ENCODE measurements at regions not wholly inside any gene's neighbourhood (a gene's known extent, or its start where the extent isn't known, plus 50 kb on each side); places are given as distances from the start of the nearest gene placed in this dataset.
"Not testable (repeated sequence)": the region's sequence is repeated elsewhere in the genome, so short reads cannot be mapped to it uniquely, and the experiment has no call there.

GRCh38 chr10:38354410-38354809 lies 260.3 kb downstream of the ZNF37A start:
- WGBS, 3 donors = 55 to 67% (median 66%) methylated on average over 3 of the region's 3 CpGs
- H3K27ac ChIP-seq; intact Hi-C loops (cut with DNase I); H3K4me1 ChIP-seq; H3K36me3 ChIP-seq (ENCODE audit: insufficient read depth in 1 of 2, low read depth in 1 of 2); H3K9me3 ChIP-seq; H3K27me3 ChIP-seq (ENCODE audit: insufficient read depth in 3 of 3, low read length in 2 of 3); DNase-seq; ATAC-seq; H3K4me3 ChIP-seq: not testable (repeated sequence)

- DNase-seq (peak; percentile 75 to 87), ATAC-seq (peak; percentile 100)
- intact Hi-C loops (cut with DNase I); H3K9me3 ChIP-seq; H3K4me1 ChIP-seq; H3K27me3 ChIP-seq (ENCODE audit: insufficient read depth in 3 of 3, low read length in 2 of 3): not testable (repeated sequence)
- 5 to 9% (median 6%) methylated on average over 24 to 36 of the region's 41 CpGs for WGBS, 3 donors
- Histone ChIP-seq H3K36me3 (ENCODE audit: insufficient read depth in 1 of 2, low read depth in 1 of 2) (peaks cover 0 to 12% of the 10 kb centered on the region in 2 donors), H3K27ac (peak overlapping the region; percentile 76), H3K4me3 (peak overlapping the region; percentile 67)
Measured at GRCh38 chr10:38355911-38356526, 261.9 kb downstream of the ZNF37A start.

- ATAC-seq = peak; percentile 26 to 56 (median 32)
- WGBS, 3 donors = 3 to 11% (median 7%) methylated on average over 4 to 13 of the region's 16 CpGs
- H3K9me3 ChIP-seq; H3K27me3 ChIP-seq (ENCODE audit: insufficient read depth in 3 of 3, low read length in 2 of 3); H3K4me1 ChIP-seq; H3K27ac ChIP-seq; DNase-seq; intact Hi-C loops (cut with DNase I): not testable (repeated sequence)
- Histone ChIP-seq H3K36me3 (ENCODE audit: insufficient read depth in 1 of 2, low read depth in 1 of 2) (peaks cover 0 to 16% of the 10 kb centered on the region in 2 donors), H3K4me3 (peak overlapping the region; percentile 67)
Measured at GRCh38 chr10:38356527-38356926, 262.4 kb downstream of the ZNF37A start.

- H3K4me3 ChIP-seq; H3K9me3 ChIP-seq; intact Hi-C loops (cut with DNase I); ATAC-seq; H3K27ac ChIP-seq; DNase-seq; H3K27me3 ChIP-seq (ENCODE audit: insufficient read depth in 3 of 3, low read length in 2 of 3); H3K4me1 ChIP-seq: not testable (repeated sequence)
- peaks cover 0 to 41% of the 10 kb centered on the region in 2 donors for H3K36me3 ChIP-seq (ENCODE audit: insufficient read depth in 1 of 2, low read depth in 1 of 2)
Measured at GRCh38 chr10:38362514-38362913, 268.4 kb downstream of the ZNF37A start.

DNA sequence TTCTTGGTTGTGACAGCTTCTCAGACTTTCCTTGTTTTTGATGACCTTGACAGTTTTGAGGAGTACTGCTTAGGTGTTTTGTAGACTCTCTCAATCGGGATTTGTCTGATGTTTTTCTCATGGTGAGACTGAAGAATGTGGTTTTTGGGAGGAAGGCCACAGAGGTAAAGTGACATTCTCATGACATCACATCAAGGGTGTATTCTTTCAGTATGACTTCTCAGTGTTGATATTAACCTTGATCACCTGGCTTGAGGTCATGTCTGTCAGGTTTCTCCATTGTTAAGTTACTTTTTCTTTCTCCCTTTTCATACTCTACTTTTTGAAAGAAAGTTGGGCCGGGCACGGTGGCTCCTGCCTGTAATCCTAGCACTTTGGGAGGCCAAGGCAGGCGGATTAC lies 269.9 kb downstream of the ZNF37A start:
- ATAC-seq; DNase-seq; H3K4me3 ChIP-seq; H3K27me3 ChIP-seq (ENCODE audit: insufficient read depth in 3 of 3, low read length in 2 of 3); H3K4me1 ChIP-seq; H3K9me3 ChIP-seq; H3K27ac ChIP-seq; intact Hi-C loops (cut with DNase I): not testable (repeated sequence)
- peaks cover 0 to 43% of the 10 kb centered on the region in 2 donors for H3K36me3 ChIP-seq (ENCODE audit: insufficient read depth in 1 of 2, low read depth in 1 of 2)
- WGBS, 3 donors = 94 to 97% (median 95%) methylated on average over 3 of the region's 4 CpGs

GRCh38 chr10:38365917-38366316 lies 271.8 kb downstream of the ZNF37A start:
- WGBS, 3 donors = 49 to 54% (median 51%) methylated on average over 5 of the region's 5 CpGs
- intact Hi-C loops (cut with DNase I); DNase-seq; H3K27ac ChIP-seq; H3K9me3 ChIP-seq; H3K4me1 ChIP-seq; H3K4me3 ChIP-seq; H3K27me3 ChIP-seq (ENCODE audit: insufficient read depth in 3 of 3, low read length in 2 of 3): not testable (repeated sequence)
- TF ChIP-seq, protein P1, sequence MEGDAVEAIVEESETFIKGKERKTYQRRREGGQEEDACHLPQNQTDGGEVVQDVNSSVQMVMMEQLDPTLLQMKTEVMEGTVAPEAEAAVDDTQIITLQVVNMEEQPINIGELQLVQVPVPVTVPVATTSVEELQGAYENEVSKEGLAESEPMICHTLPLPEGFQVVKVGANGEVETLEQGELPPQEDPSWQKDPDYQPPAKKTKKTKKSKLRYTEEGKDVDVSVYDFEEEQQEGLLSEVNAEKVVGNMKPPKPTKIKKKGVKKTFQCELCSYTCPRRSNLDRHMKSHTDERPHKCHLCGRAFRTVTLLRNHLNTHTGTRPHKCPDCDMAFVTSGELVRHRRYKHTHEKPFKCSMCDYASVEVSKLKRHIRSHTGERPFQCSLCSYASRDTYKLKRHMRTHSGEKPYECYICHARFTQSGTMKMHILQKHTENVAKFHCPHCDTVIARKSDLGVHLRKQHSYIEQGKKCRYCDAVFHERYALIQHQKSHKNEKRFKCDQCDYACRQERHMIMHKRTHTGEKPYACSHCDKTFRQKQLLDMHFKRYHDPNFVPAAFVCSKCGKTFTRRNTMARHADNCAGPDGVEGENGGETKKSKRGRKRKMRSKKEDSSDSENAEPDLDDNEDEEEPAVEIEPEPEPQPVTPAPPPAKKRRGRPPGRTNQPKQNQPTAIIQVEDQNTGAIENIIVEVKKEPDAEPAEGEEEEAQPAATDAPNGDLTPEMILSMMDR (IDR thresholded peaks at IDR 0.05) = peak; percentile 28
- peak; percentile 51 to 65 (median 57) for ATAC-seq
- H3K36me3 ChIP-seq (ENCODE audit: insufficient read depth in 1 of 2, low read depth in 1 of 2) = peaks cover 0 to 38% of the 10 kb centered on the region in 2 donors

DNA sequence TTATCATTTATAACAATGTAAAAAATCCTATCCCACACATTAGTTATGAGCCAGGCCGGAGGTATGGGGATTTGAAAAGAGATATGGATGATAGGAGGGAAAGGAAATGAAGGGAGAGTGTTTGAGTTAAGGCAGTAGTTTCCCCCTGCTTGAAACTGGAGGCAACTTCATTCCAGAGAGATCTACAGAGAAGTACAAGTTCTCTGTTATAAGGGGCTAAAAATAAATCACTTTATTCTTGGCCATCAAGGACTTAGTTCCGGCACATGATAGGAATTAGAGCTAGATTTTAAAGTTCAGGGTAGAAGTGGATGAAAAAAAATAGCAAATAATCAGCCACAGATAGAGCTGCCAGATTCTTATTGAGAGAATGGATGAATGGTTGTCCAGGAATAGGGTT lies 289.7 kb downstream of the ZNF37A start:
- intact Hi-C loops (cut with DNase I); H3K27ac ChIP-seq; ATAC-seq; DNase-seq; H3K27me3 ChIP-seq (ENCODE audit: insufficient read depth in 3 of 3, low read length in 2 of 3); H3K4me3 ChIP-seq; H3K4me1 ChIP-seq; H3K36me3 ChIP-seq (ENCODE audit: insufficient read depth in 1 of 2, low read depth in 1 of 2); H3K9me3 ChIP-seq: not testable (repeated sequence)
- WGBS, 3 donors = 51 to 57% (median 51%) methylated on average over 2 of the region's 2 CpGs

DNA sequence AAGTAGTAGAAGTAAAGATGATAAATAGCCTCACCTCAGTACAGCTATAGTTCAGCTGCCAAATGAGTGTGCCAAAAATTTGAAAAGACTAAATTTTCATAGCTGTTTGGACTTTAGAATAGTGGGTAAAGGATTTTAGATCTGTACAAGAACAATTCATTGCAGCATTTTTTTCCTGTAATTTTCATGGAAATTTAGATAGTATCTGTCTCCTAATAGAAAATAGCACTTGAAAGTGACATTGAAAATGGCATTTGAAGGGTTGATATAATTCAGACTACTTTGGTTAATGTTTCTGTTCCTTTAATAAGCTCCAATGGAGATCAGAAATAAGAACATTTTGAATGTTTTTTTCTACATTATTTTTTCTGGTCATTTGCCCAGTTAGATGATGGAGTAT lies 292.7 kb downstream of the ZNF37A start:
- H3K27me3 ChIP-seq (ENCODE audit: insufficient read depth in 3 of 3, low read length in 2 of 3); intact Hi-C loops (cut with DNase I); ATAC-seq; H3K27ac ChIP-seq; H3K36me3 ChIP-seq (ENCODE audit: insufficient read depth in 1 of 2, low read depth in 1 of 2); H3K4me3 ChIP-seq; H3K4me1 ChIP-seq; H3K9me3 ChIP-seq; DNase-seq: not testable (repeated sequence)

Measured in psoas muscle (tissue), 7 donors.